Parathyroid adenoma (tissue), 2 donors: ENCODE measurements at regions not wholly inside any gene's neighbourhood (a gene's known extent, or its start where the extent isn't known, plus 50 kb on each side); places are given as distances from the start of the nearest gene placed in this dataset.

Source experiments
- H2AFZ ChIP-seq: fragments of 300-600 bp; sonication (generic); one replicate; pipeline ENCODE4 v1.7.0; 2017; ENCODE audit warnings: antibody characterized with exemption, mild to moderate bottlenecking
- H3K27ac ChIP-seq: fragments of 300-600 bp; sonication (generic); one replicate; pipeline ENCODE4 v1.7.0; 2017
- H3K27me3 ChIP-seq: fragments of 300-600 bp; sonication (generic); one replicate; pipeline ENCODE4 v1.7.0; 2017; ENCODE audit warnings: low read length; ENCODE audit not compliant: control insufficient read depth, insufficient read depth
- H3K36me3 ChIP-seq: fragments of 300-600 bp; sonication (generic); one replicate; pipeline ENCODE4 v1.7.0; 2017; ENCODE audit warnings: low read length; ENCODE audit not compliant: control insufficient read depth, insufficient read depth
- H3K4me1 ChIP-seq: fragments of 300-600 bp; sonication (generic); one replicate; pipeline ENCODE4 v1.7.0; 2017; ENCODE audit warnings: control low read depth
- H3K4me2 ChIP-seq: fragments of 300-600 bp; sonication (generic); one replicate; pipeline ENCODE4 v1.7.0; 2017; ENCODE audit warnings: low read length
- H3K4me3 ChIP-seq: fragments of 300-600 bp; sonication (generic); one replicate; pipeline ENCODE4 v1.7.0; 2017; ENCODE audit warnings: low read depth, low read length
- H3K79me2 ChIP-seq: fragments of 300-600 bp; sonication (generic); one replicate; pipeline ENCODE4 v1.7.0; 2017; ENCODE audit warnings: control low read depth
- H3K9ac ChIP-seq: fragments of 300-600 bp; sonication (generic); one replicate; pipeline ENCODE4 v1.7.0; 2017; ENCODE audit warnings: mild to moderate bottlenecking
- H3K9me3 ChIP-seq: fragments of 300-600 bp; sonication (generic); one replicate; pipeline ENCODE4 v1.7.0; 2017; ENCODE audit warnings: low read length; ENCODE audit not compliant: control insufficient read depth
- CTCF ChIP-seq: fragments of 300-600 bp; sonication (generic); IDR thresholded peaks from one replicate; pipeline ENCODE4 v1.7.0; 2017; ENCODE audit warnings: antibody characterized with exemption, mild to moderate bottlenecking
- donor health status: primary hyperparathyroidism.

GRCh38 chr22:46043816-46044620, 67.1 kb upstream of the WNT7B start:
- no peaks in the 10 kb centered on the region for H3K4me1 ChIP-seq
- H3K79me2 ChIP-seq = peaks cover 5% of the 10 kb centered on the region
- TF ChIP-seq CTCF = no peak
- no peaks in the 10 kb centered on the region for H3K27me3 ChIP-seq
- H3K9ac ChIP-seq = no peak overlapping the region
- peak overlapping the region; percentile 50 for H3K4me2 ChIP-seq
- no peaks in the 10 kb centered on the region for H3K36me3 ChIP-seq
- peak overlapping the region; percentile 47 for H3K4me3 ChIP-seq
- H3K27ac ChIP-seq = peak overlapping the region; percentile 61
- H2AFZ ChIP-seq = peak overlapping the region; percentile 84
- no peaks in the 10 kb centered on the region for H3K9me3 ChIP-seq

DNA sequence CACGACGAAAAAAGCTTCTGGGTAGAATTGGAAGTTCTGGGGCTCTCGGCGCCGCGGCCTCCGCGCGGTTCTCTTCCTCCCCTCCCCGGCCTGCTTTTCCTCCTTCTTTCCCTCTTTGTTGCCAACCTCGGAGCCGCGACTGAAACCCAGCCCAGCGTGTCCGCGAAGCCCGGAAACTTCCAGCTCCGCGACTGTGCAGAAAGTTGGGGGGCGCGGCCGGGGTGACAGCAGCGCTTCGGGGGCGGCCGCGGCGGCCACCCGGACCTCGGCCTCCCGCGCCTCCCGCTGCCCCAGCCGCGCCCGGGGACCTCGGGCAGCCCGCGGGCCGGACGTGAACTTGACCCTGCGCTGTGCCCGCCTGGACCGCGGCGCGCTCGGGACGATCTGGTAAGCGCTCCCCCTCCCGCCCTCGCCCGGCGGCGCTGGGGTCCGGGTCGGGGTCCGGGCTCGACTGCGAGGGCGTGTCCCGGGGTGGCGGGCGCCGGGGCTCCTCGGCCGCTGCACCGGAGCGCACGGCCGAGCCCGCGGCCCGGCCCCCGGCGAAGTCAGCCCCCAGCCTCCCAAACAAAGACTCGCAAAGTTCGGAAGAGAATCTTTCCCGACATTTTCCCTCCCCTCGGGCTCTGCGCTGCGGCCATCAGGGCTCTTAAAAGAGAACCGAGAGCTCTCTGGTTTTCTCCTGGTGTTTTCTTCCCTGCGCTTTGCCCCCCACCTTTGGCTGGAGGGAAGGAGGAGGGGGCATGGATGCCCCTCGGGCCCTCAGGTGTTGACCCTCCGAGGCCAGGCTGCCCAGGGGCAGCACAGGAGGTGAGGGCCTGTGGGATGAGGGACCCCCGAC, 67.9 kb upstream of the WNT7B start:
- Histone ChIP-seq H3K9me3 (no peaks in the 10 kb centered on the region), H3K9ac (no peak overlapping the region), H3K27me3 (no peaks in the 10 kb centered on the region), H3K79me2 (peaks cover 5% of the 10 kb centered on the region), H3K4me3 (peak overlapping the region; percentile 47), H3K27ac (peak overlapping the region; percentile 61), H3K36me3 (no peaks in the 10 kb centered on the region), H3K4me1 (no peaks in the 10 kb centered on the region), H2AFZ (peak overlapping the region; percentile 84), H3K4me2 (peak overlapping the region; percentile 50)
- TF ChIP-seq CTCF = no peak

- no peaks in the 10 kb centered on the region for H3K36me3 ChIP-seq
- H3K4me2 ChIP-seq = peak overlapping the region; percentile 20
- H3K9ac ChIP-seq = no peak overlapping the region
- no peak for TF ChIP-seq CTCF
- no peaks in the 10 kb centered on the region for H3K4me1 ChIP-seq
- no peaks in the 10 kb centered on the region for H3K27me3 ChIP-seq
- H3K9me3 ChIP-seq = no peaks in the 10 kb centered on the region
- peaks cover 5% of the 10 kb centered on the region for H3K79me2 ChIP-seq
- peak overlapping the region; percentile 50 for H2AFZ ChIP-seq
- peak overlapping the region; percentile 44 for H3K27ac ChIP-seq
- H3K4me3 ChIP-seq = peak overlapping the region; percentile 0
Measured at GRCh38 chr22:46045459-46046298, 68.7 kb upstream of the WNT7B start.

DNA sequence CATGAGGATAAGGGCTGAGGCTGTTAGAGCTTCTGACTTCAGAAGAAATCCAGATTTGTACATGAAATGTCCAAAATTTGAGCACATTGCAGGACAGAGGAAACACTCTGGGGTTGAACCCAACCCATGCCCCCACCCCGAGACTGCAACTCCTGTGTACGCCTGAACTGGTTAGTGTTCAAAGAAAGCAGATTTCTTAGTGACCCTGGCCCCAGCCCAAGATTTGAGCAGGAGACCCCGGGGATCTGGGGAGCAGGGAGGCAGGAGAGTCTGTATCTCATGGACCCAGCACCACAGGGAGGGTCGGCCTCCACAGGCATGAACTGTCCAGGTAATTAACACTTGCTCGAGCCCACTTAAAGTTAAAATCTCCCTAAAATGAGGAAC, 69.3 kb upstream of the WNT7B start:
- peaks cover 8% of the 10 kb centered on the region for H3K79me2 ChIP-seq
- H3K36me3 ChIP-seq = no peaks in the 10 kb centered on the region
- no peak overlapping the region for H3K27ac ChIP-seq
- H3K9me3 ChIP-seq = no peaks in the 10 kb centered on the region
- no peak overlapping the region for H2AFZ ChIP-seq
- no peaks in the 10 kb centered on the region for H3K4me1 ChIP-seq
- H3K4me3 ChIP-seq = no peak overlapping the region
- H3K9ac ChIP-seq = no peak overlapping the region
- no peaks in the 10 kb centered on the region for H3K27me3 ChIP-seq
- no peak overlapping the region for H3K4me2 ChIP-seq
- TF ChIP-seq CTCF = no peak
